ENCODE measurements at regions not wholly inside any gene's neighbourhood (a gene's known extent, or its start where the extent isn't known, plus 50 kb on each side); places are given as distances from the start of the nearest gene placed in this dataset.

GRCh38 chr9:1296331-1296730 lies 246.2 kb downstream of the DMRT2 start:
- ATAC-seq (no peak), DNase-seq (ENCODE audit: low spot score) (no peak)
- Histone ChIP-seq H3K27ac (ENCODE audit: low read depth) (no peak overlapping the region), H3K4me3 (no peak overlapping the region), H3K4me2 (no peak overlapping the region), H3K36me3 (ENCODE audit: insufficient read depth) (no peaks in the 10 kb centered on the region), H3K79me2 (replicated peaks; ENCODE audit: insufficient read depth) (no peaks in the 10 kb centered on the region), H3K4me1 (ENCODE audit: insufficient read depth) (no peaks in the 10 kb centered on the region), H3K9me2 (ENCODE audit: insufficient read depth) (peaks cover 11% of the 10 kb centered on the region; the same call in 1 of the 2 replicates), H3K27me3 (ENCODE audit: insufficient read depth) (no peaks in the 10 kb centered on the region), H3F3A (replicated peaks; ENCODE audit: low read depth) (no peaks in the 10 kb centered on the region), H4K20me1 (replicated peaks; ENCODE audit: insufficient read depth) (no peaks in the 10 kb centered on the region), H2AFZ (no peak overlapping the region)
- H3K9me3 Mint-ChIP-seq: no peaks in the 10 kb centered on the region
- no peaks in the 10 kb centered on the region for H3K27me3 Mint-ChIP-seq (ENCODE audit: insufficient read depth, low read depth, poor library complexity)
- no peaks in the 10 kb centered on the region for H3K36me3 Mint-ChIP-seq (ENCODE audit: low read depth)
- TF ChIP-seq CREB1 (CRISPR knock-in tag; IDR thresholded peaks at IDR 0.05; ENCODE audit: low read depth): no peak
- no peak for TF ChIP-seq EZH2 (IDR thresholded peaks at IDR 0.05; ENCODE audit: low read depth, unreplicated experiment)
- TF ChIP-seq ETS1 (IDR thresholded peaks at IDR 0.05): no peak
- no peak for TF ChIP-seq ZNF114 (CRISPR knock-in tag; IDR thresholded peaks at IDR 0.05)
- TF ChIP-seq ZNF331 (CRISPR knock-in tag; IDR thresholded peaks at IDR 0.05; ENCODE audit: low read depth): no peak
- TF ChIP-seq, protein P1, sequence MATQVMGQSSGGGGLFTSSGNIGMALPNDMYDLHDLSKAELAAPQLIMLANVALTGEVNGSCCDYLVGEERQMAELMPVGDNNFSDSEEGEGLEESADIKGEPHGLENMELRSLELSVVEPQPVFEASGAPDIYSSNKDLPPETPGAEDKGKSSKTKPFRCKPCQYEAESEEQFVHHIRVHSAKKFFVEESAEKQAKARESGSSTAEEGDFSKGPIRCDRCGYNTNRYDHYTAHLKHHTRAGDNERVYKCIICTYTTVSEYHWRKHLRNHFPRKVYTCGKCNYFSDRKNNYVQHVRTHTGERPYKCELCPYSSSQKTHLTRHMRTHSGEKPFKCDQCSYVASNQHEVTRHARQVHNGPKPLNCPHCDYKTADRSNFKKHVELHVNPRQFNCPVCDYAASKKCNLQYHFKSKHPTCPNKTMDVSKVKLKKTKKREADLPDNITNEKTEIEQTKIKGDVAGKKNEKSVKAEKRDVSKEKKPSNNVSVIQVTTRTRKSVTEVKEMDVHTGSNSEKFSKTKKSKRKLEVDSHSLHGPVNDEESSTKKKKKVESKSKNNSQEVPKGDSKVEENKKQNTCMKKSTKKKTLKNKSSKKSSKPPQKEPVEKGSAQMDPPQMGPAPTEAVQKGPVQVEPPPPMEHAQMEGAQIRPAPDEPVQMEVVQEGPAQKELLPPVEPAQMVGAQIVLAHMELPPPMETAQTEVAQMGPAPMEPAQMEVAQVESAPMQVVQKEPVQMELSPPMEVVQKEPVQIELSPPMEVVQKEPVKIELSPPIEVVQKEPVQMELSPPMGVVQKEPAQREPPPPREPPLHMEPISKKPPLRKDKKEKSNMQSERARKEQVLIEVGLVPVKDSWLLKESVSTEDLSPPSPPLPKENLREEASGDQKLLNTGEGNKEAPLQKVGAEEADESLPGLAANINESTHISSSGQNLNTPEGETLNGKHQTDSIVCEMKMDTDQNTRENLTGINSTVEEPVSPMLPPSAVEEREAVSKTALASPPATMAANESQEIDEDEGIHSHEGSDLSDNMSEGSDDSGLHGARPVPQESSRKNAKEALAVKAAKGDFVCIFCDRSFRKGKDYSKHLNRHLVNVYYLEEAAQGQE (IDR thresholded peaks at IDR 0.05; ENCODE audit: unreplicated experiment): no peak
- no peak for TF ChIP-seq POLR2AphosphoS5 (IDR thresholded peaks at IDR 0.05; ENCODE audit: low read depth)
- TF ChIP-seq NANOG (IDR thresholded peaks at IDR 0.05; ENCODE audit: borderline replicate concordance): no peak
- no peak for TF ChIP-seq STAT1 (IDR thresholded peaks at IDR 0.05; ENCODE audit: unreplicated experiment)
- TF ChIP-seq, protein P2, sequence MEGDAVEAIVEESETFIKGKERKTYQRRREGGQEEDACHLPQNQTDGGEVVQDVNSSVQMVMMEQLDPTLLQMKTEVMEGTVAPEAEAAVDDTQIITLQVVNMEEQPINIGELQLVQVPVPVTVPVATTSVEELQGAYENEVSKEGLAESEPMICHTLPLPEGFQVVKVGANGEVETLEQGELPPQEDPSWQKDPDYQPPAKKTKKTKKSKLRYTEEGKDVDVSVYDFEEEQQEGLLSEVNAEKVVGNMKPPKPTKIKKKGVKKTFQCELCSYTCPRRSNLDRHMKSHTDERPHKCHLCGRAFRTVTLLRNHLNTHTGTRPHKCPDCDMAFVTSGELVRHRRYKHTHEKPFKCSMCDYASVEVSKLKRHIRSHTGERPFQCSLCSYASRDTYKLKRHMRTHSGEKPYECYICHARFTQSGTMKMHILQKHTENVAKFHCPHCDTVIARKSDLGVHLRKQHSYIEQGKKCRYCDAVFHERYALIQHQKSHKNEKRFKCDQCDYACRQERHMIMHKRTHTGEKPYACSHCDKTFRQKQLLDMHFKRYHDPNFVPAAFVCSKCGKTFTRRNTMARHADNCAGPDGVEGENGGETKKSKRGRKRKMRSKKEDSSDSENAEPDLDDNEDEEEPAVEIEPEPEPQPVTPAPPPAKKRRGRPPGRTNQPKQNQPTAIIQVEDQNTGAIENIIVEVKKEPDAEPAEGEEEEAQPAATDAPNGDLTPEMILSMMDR (conservative IDR thresholded peaks at IDR 0.05; ENCODE audit: low read depth in 2 of 2): no peak
- TF ChIP-seq JUNB (IDR thresholded peaks at IDR 0.05; ENCODE audit: unreplicated experiment): no peak
- no peak for TF ChIP-seq ZNF462 (CRISPR knock-in tag; IDR thresholded peaks at IDR 0.05)
- TF ChIP-seq EZH2phosphoT487 (IDR thresholded peaks at IDR 0.05; ENCODE audit: unreplicated experiment): no peak
- H3K27ac Mint-ChIP-seq: no peak overlapping the region
- H3K4me1 Mint-ChIP-seq: 0 out of 3 replicates have a peak, but pooled peaks cover 3% of the 10 kb centered on the region
- no peak overlapping the region for H3K4me3 Mint-ChIP-seq

All from GM23338 (cell line).